ENCODE measurements at regions not wholly inside any gene's neighbourhood (a gene's known extent, or its start where the extent isn't known, plus 50 kb on each side); places are given as distances from the start of the nearest gene placed in this dataset.

- no peak for TF ChIP-seq EZH2phosphoT487 (IDR thresholded peaks at IDR 0.05; ENCODE audit: unreplicated experiment)
- no peak for TF ChIP-seq ZNF462 (CRISPR knock-in tag; IDR thresholded peaks at IDR 0.05)
These were observed 987.3 kb downstream of the BRD1 start (continued) for GRCh38 chr22:48840112-48840949.

DNA sequence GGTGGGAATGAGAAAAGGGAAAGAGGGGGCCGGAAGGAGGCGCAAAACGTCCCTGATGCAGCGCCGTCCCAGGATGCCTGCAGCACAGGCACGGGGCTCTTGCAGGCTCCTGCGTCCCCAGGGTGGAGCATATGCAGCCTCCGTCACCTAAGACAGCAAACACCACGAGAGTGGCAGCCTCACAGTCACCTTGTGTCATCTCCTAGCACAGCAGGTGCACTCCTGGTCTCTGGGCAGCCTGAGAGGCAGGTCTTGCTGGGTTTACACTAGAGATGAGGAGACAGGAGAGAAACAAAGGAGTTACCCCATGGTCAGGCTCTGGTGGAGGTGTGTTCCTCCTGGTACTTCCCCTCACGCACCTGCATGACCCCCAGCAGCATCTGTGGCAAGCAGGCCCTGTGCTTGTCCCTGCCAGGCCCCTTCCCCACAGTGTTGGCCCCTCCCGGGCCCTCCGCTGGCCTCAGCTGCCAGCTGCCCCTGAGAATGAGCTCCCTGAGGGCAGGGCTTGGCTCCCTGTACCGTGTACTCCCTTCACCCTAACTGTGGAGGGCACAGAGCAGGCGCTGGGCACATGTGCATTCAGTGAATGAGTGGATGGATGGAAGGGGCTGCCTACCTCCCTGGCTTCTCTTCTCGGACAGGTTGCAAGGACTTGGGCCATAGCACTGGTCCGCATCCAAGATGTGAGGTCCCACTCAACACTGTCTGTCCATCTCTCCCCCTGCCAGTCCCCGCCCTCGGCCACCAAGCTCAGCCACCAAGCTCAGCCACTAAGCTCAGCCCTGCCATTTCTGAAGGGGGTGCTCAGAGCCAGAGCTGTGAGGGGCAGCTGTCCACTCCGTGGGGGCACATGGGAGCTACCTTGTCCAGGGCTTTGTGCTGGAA, 988.6 kb downstream of the BRD1 start:
- H3K4me1 Mint-ChIP-seq = peaks cover 4% of the 10 kb centered on the region; the same call in 2 of the 3 replicates
- H3K36me3 Mint-ChIP-seq (ENCODE audit: low read depth) = no peaks in the 10 kb centered on the region
- H3K27me3 ChIP-seq (ENCODE audit: insufficient read depth) = no peaks in the 10 kb centered on the region
- no peak for TF ChIP-seq ZNF462 (CRISPR knock-in tag; IDR thresholded peaks at IDR 0.05)

More for the DNA sequence above, 988.6 kb downstream of the BRD1 start:
- Histone ChIP-seq H3K36me3 (ENCODE audit: insufficient read depth) (peaks cover 9% of the 10 kb centered on the region; the same call in 1 of the 2 replicates), H2AFZ (no peak overlapping the region), H3K4me2 (no peak overlapping the region), H3K4me3 (no peak overlapping the region), H3K4me1 (ENCODE audit: insufficient read depth) (no peaks in the 10 kb centered on the region), H3K79me2 (replicated peaks; ENCODE audit: insufficient read depth) (no peaks in the 10 kb centered on the region), H3K27ac (ENCODE audit: low read depth) (no peak overlapping the region), H3F3A (replicated peaks; ENCODE audit: low read depth) (peaks cover 6% of the 10 kb centered on the region; the same call in 1 of the 2 replicates), H4K20me1 (replicated peaks; ENCODE audit: insufficient read depth) (no peaks in the 10 kb centered on the region), H3K9me2 (ENCODE audit: insufficient read depth) (no peaks in the 10 kb centered on the region)
- DNase-seq (ENCODE audit: low spot score) = no peak
- H3K4me3 Mint-ChIP-seq = no peak overlapping the region
- no peak for ATAC-seq
- no peak overlapping the region for H3K27ac Mint-ChIP-seq
- H3K27me3 Mint-ChIP-seq (ENCODE audit: insufficient read depth, low read depth, poor library complexity) = peaks cover 22% of the 10 kb centered on the region
- H3K9me3 Mint-ChIP-seq = peaks cover 9% of the 10 kb centered on the region; the same call in 2 of the 3 replicates

All from GM23338 (cell line).